ENCODE measurements at regions not wholly inside any gene's neighbourhood (a gene's known extent, or its start where the extent isn't known, plus 50 kb on each side); places are given as distances from the start of the nearest gene placed in this dataset.

- no peak for TF ChIP-seq CTCF (IDR thresholded peaks at IDR 0.05)
- no peak overlapping the region for H3K27ac ChIP-seq
- H3K9me3 ChIP-seq, result no peaks in the 10 kb centered on the region
- ATAC-seq (ENCODE audit: insufficient number of reproducible peaks, low FRiP score, low read depth), result no peak
- no peaks in the 10 kb centered on the region for H3K4me1 ChIP-seq (ENCODE audit: control insufficient read depth in 1 of 2, low read depth in 2 of 2)
- H3K27me3 ChIP-seq (replicated peaks; ENCODE audit: insufficient read depth), result no peaks in the 10 kb centered on the region
- no peaks in the 10 kb centered on the region for H3K36me3 ChIP-seq
- DNase-seq (ENCODE audit: low spot score), result no peak
- no peak overlapping the region for H3K4me3 ChIP-seq
These were observed 154.8 kb upstream of the SLIT2 start for GRCh38 chr4:20096911-20097310.

DNA sequence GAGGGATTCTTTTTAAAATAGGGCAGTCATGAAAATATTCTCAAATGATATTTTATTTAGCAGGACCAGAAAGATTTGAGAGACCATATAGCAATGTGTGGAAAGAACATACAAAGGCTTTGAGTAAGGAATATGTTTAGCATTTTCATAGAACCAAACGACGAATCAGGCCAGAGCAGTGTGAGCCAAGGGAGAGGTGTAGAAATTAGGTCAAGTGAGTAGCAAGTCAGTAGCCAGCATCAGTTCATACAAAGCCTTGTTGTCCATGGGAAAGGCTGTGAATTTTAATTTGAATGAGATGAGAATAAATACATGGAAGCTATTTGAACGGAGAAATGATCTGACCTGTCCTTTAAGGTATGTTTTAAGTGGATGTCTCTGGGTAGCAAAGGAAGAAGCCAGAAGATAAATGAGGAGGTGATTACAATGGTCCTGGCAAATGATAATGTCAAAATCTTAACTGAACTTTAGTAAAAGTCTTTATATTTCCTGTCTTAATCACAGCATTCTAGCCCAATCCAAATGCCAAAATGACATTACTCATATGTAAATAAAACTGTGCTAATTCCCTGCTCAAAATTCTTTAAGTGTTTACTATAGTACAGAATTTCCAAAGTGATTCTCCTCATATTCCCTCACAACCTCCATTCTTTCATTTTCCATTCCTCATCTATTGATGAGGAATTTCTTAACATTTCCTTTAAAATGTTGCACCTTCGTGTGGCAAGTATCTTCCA lies 155.7 kb upstream of the SLIT2 start:
- H3K9me3 ChIP-seq, result no peaks in the 10 kb centered on the region
- no peak overlapping the region for H3K27ac ChIP-seq
- H3K4me1 ChIP-seq (ENCODE audit: control insufficient read depth in 1 of 2, low read depth in 2 of 2), result no peaks in the 10 kb centered on the region
- TF ChIP-seq CTCF (IDR thresholded peaks at IDR 0.05), result no peak
- ATAC-seq (ENCODE audit: insufficient number of reproducible peaks, low FRiP score, low read depth), result no peak
- no peaks in the 10 kb centered on the region for H3K36me3 ChIP-seq
- no peak for DNase-seq (ENCODE audit: low spot score)
- no peaks in the 10 kb centered on the region for H3K27me3 ChIP-seq (replicated peaks; ENCODE audit: insufficient read depth)
- no peak overlapping the region for H3K4me3 ChIP-seq

GRCh38 chr4:20091781-20092180 lies 159.9 kb upstream of the SLIT2 start:
- TF ChIP-seq CTCF (IDR thresholded peaks at IDR 0.05), result no peak
- no peaks in the 10 kb centered on the region for H3K9me3 ChIP-seq
- ATAC-seq (ENCODE audit: insufficient number of reproducible peaks, low FRiP score, low read depth), result no peak
- no peak overlapping the region for H3K27ac ChIP-seq
- no peaks in the 10 kb centered on the region for H3K4me1 ChIP-seq (ENCODE audit: control insufficient read depth in 1 of 2, low read depth in 2 of 2)
- DNase-seq (ENCODE audit: low spot score), result no peak
- no peaks in the 10 kb centered on the region for H3K36me3 ChIP-seq
- no peak overlapping the region for H3K4me3 ChIP-seq
- no peaks in the 10 kb centered on the region for H3K27me3 ChIP-seq (replicated peaks; ENCODE audit: insufficient read depth)

GRCh38 chr4:20087522-20087911 lies 164.2 kb upstream of the SLIT2 start:
- H3K27me3 ChIP-seq (replicated peaks; ENCODE audit: insufficient read depth), result no peaks in the 10 kb centered on the region
- no peak overlapping the region for H3K27ac ChIP-seq
- H3K4me3 ChIP-seq, result no peak overlapping the region
- DNase-seq (ENCODE audit: low spot score) (no peak), ATAC-seq (ENCODE audit: insufficient number of reproducible peaks, low FRiP score, low read depth) (no peak)
- no peaks in the 10 kb centered on the region for H3K4me1 ChIP-seq (ENCODE audit: control insufficient read depth in 1 of 2, low read depth in 2 of 2)
- no peak for TF ChIP-seq CTCF (IDR thresholded peaks at IDR 0.05)
- H3K36me3 ChIP-seq, result no peaks in the 10 kb centered on the region
- no peaks in the 10 kb centered on the region for H3K9me3 ChIP-seq

- TF ChIP-seq CTCF (IDR thresholded peaks at IDR 0.05), result no peak
- no peaks in the 10 kb centered on the region for H3K27me3 ChIP-seq (replicated peaks; ENCODE audit: insufficient read depth)
- no peak for ATAC-seq (ENCODE audit: insufficient number of reproducible peaks, low FRiP score, low read depth)
These were observed 164.7 kb upstream of the SLIT2 start for GRCh38 chr4:20086799-20087521.

More at GRCh38 chr4:20086799-20087521, 164.7 kb upstream of the SLIT2 start:
- DNase-seq (ENCODE audit: low spot score), result no peak
- H3K36me3 ChIP-seq, result no peaks in the 10 kb centered on the region
- no peaks in the 10 kb centered on the region for H3K9me3 ChIP-seq
- H3K27ac ChIP-seq, result no peak overlapping the region
- H3K4me3 ChIP-seq, result no peak overlapping the region
- H3K4me1 ChIP-seq (ENCODE audit: control insufficient read depth in 1 of 2, low read depth in 2 of 2), result no peaks in the 10 kb centered on the region
